GM13977 (cell line): ENCODE measurements at regions not wholly inside any gene's neighbourhood (a gene's known extent, or its start where the extent isn't known, plus 50 kb on each side); places are given as distances from the start of the nearest gene placed in this dataset.

Source experiments
- DNase-seq: peaks from one replicate; pipeline ENCODE4 v3.0.0; 2012; ENCODE audit warnings: low spot score
- CTCF ChIP-seq: IDR thresholded peaks from 2 replicates; pipeline ENCODE4 v1.5.1; 2012; ENCODE audit warnings: mild to moderate bottlenecking, control low read depth; ENCODE audit not compliant: insufficient read depth; ENCODE audit errors: extremely low read depth, missing control alignments
- in situ Hi-C: fragments of 300-500 bp; cut with MboI; formaldehyde crosslinking; loops from one replicate; pipeline ENCODE4 v1.12.0; 2022; ENCODE audit warnings: low sequenced_read_pairs, low pct_unique_long_range_greater_than_20kb, mixed read lengths, inconsistent platforms; ENCODE audit not compliant: unreplicated experiment

GRCh38 chr6:145213614-145214013, 521.7 kb downstream of the EPM2A start:
- in situ Hi-C loops: loop anchor here (25.0 kb wide), 1 partner anchor 626 kb away; no protein-coding TSS in a partner anchor
- no peak for TF ChIP-seq CTCF
- DNase-seq: peak; percentile 15

GRCh38 chr6:145214570-145214969, 520.8 kb downstream of the EPM2A start:
- TF ChIP-seq CTCF: peak; percentile 38
- DNase-seq: no peak
- in situ Hi-C loops: loop anchor here (25.0 kb wide), 1 partner anchor 627 kb away; no protein-coding TSS in a partner anchor

DNA sequence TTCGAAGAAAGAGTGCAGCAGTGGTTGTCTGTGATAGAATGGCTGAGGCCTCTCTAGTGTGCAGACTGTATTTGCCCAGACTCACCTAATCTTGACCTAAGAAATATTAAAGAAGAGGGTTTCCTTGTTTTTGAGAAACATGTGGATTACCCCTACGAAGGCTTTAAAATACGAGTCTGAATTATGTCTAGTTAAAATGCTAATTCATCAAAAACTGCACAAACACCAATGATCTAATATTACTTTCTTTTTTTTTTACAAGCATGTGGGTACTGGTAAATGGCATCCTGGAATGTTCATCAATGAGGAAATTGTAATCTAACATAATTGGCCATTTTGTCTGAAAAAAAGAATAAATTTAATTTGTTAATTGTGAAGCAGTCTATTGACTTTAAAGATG, 510.9 kb downstream of the EPM2A start:
- no peak for DNase-seq
- no peak for TF ChIP-seq CTCF
- in situ Hi-C loops: loop anchor here (25.0 kb wide), 1 partner anchor 637 kb away; no protein-coding TSS in a partner anchor

- DNase-seq: no peak
- in situ Hi-C loops: no loop called here
- no peak for TF ChIP-seq CTCF
These were observed 509.8 kb downstream of the EPM2A start for GRCh38 chr6:145225500-145225899.

DNA sequence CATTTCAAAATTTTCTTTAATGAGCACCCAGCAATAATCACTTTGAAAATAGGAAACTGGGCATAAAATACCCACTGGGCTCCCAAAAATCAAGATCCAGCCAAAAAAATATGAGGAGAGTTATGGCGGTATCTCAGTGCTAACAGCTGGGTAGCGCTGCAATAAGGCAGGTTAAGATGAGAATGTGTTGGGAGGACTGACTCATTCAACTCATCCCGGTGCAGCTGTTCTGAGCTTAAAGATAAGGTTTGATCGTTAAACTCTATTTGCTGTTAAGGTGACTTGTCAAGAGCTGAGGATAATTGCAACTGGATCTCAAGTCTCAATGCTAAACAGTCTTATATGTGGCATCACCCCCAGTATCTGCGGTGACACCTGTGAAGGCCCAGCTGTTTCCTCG, 507.7 kb downstream of the EPM2A start:
- no peak for TF ChIP-seq CTCF
- DNase-seq: no peak
- in situ Hi-C loops: no loop called here

DNA sequence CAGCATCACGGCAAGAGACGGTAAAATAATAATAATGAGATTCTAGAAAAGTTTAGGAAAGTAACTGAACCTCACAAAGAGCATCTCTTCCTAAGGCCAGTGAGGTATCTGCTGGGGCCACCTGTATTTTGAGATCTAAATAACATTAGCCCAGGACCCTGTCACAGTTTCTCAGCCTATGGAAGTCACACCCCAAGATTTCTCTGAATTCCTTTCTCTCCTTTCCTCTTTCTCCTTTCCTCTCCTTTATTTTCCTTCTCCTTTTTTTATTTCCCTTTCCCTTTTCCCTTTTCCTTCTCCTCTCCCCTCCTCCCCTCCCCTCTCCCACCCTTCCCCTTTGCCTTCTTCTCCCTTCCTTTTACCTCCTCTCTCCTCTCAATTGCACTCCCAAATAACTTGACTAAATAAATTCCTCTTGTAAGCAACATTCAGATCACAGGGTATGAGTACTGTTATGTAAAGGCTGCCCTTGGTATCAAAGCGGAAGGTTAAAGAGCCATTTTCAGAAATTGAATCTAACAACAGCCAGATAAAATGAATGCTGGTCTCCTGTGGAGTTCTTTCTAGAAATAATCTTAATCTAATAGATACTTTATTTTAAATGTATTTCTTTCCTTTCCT, 506.2 kb downstream of the EPM2A start:
- DNase-seq: no peak
- in situ Hi-C loops: no loop called here
- TF ChIP-seq CTCF: no peak
